ENCODE measurements at regions not wholly inside any gene's neighbourhood (a gene's known extent, or its start where the extent isn't known, plus 50 kb on each side); places are given as distances from the start of the nearest gene placed in this dataset.

- TF ChIP-seq CTCF (IDR thresholded peaks at IDR 0.05; ENCODE audit: borderline replicate concordance, extremely low read depth, low read length, poor library complexity, severe bottlenecking): no peak
- TF ChIP-seq EZH2 (IDR thresholded peaks at IDR 0.05; ENCODE audit: borderline replicate concordance, low read depth, low read length, severe bottlenecking): no peak
These were observed 83.5 kb downstream of the OTUD1 start for GRCh38 chr10:23522345-23522744.

Measured in DND-41 (cell line).